Heart left ventricle (tissue), 16 donors: ENCODE measurements at regions not wholly inside any gene's neighbourhood (a gene's known extent, or its start where the extent isn't known, plus 50 kb on each side); places are given as distances from the start of the nearest gene placed in this dataset.

ENCODE experiments used
- ATAC-seq, 4 donors: fragments of 200-7000 bp; cut with Tn5 transposase; one replicate each; pipeline ENCODE4 v1.9.1; 2020 to 2022; ENCODE audit warnings: moderate library complexity in 4 of 4, mild to moderate bottlenecking in 3 of 4, moderate number of reproducible peaks in 1 of 4
- DNase-seq, 5 donors: peaks; one replicate each; pipeline ENCODE4 v3.0.0-alpha.2; 2020
- H3K27ac ChIP-seq, 12 donors: fragments of 200-600 bp; sonication (generic) in 4 of 12; one replicate each; pipeline versions ENCODE4 v1.5.0 to v1.8.0; 2016 to 2022; ENCODE audit warnings: mild to moderate bottlenecking in 2 of 12
- H3K27me3 ChIP-seq, 9 donors: fragments of 200-600 bp; sonication (generic) in 2 of 9; one replicate each; pipeline versions ENCODE4 v1.5.1 to v1.8.0; 2016 to 2022; ENCODE audit warnings: mild to moderate bottlenecking in 3 of 9
- H3K36me3 ChIP-seq, 9 donors: fragments of 200-600 bp; sonication (generic) in 2 of 9; one replicate each; pipeline versions ENCODE4 v1.5.0 to v1.8.0; 2018 to 2022; ENCODE audit warnings: mild to moderate bottlenecking in 2 of 9
- H3K4me1 ChIP-seq, 12 donors: fragments of 200-600 bp; sonication (generic) in 4 of 12; one replicate each; pipeline versions ENCODE4 v1.5.0 to v1.8.0; 2016 to 2022; ENCODE audit warnings: mild to moderate bottlenecking in 3 of 12
- H3K4me3 ChIP-seq, 12 donors: fragments of 200-600 bp; sonication (generic) in 4 of 12; one replicate each; pipeline versions ENCODE4 v1.5.0 to v1.8.0; 2017 to 2022; ENCODE audit warnings: mild to moderate bottlenecking in 9 of 12, moderate library complexity in 4 of 12
- H3K9me3 ChIP-seq, 12 donors: fragments of 200-600 bp; sonication (generic) in 4 of 12; one replicate each; pipeline versions ENCODE4 v1.5.0 to v1.8.0; 2016 to 2022; ENCODE audit warnings: mild to moderate bottlenecking in 1 of 12
- CTCF ChIP-seq, 12 donors: fragments of 200-600 bp; sonication (generic) in 4 of 12; IDR thresholded peaks; one replicate each; pipeline versions ENCODE4 v1.5.0 to v1.8.0; 2018 to 2022; ENCODE audit warnings: antibody characterized with exemption in 12 of 12, mild to moderate bottlenecking in 5 of 12
- POLR2A ChIP-seq, 2 donors: fragments of 450-650 bp; IDR thresholded peaks; one replicate each; pipeline ENCODE4 v1.6.1; 2017; ENCODE audit warnings: antibody characterized with exemption in 2 of 2, mild to moderate bottlenecking in 2 of 2, moderate library complexity in 2 of 2
- WGBS, 4 donors: extraction: QIAGEN DNeasy Blood & Tissue Kit in 2 of 4; methylation state at CpG; one replicate each; pipeline versions ENCODE4 v1.1.5 to v1.1.7; 2013 to 2018; 5-methylcytosine and 5-hydroxymethylcytosine counted together
- intact Hi-C, 10 donors: fragments of 100-400 bp; cut with DNase I; formaldehyde crosslinking; loops; one replicate each; pipeline versions ENCODE4 v1.11.1 to v1.14.2; 2022
- donor health status: ischemic (EF 13 %, LVEDD 7.1; RV severe dilation, severe dysfunction).
- donor health status: healthy with polysubstance abuse.
- donor health status: DM: no; HTN: yes; CAD: no.
- donor health status: DM: no; HTN: no; CAD: no.
- donor health status: ischemic (EF 25% LVEDD 6.9; RV normal size, moderate dysfunction).
- donor health status: ischemic (EF 25% LVEDD 5.7; RV mildly dilated, moderate dysfunction).
- donor health status: healthy.
- donor health status: DM: yes; HTN: yes; CAD: no.
- donor health status: ischemic (EF 35%, LVEDD 5.7; RV mildly dilated, moderate dysfunction).
- donor health status: nonischemic (EF 11% LVEDD 7.7; RV severe dilation, severe dysfunction).
- donor health status: DM: yes; HTN: yes; CAD: no.
- donor health status: PGD.
- donor health status: ischemic (EF 29% LVEDD 5.4; RV normal size, mild dysfunction).
- donor health status: nonischemic (EF 23%, LVEDD 6.1; RV moderate dilation, normal function).

- ATAC-seq = no peak
- Histone ChIP-seq H3K4me3 (no peak overlapping the region), H3K27ac (no peak overlapping the region), H3K4me1 (no peaks in the 10 kb centered on the region), H3K9me3 (peaks cover 0 to 7% (median 2%) of the 10 kb centered on the region in 12 donors), H3K36me3 (no peaks in the 10 kb centered on the region), H3K27me3 (peaks cover 0 to 8% (median 0%) of the 10 kb centered on the region in 9 donors)
- no peak for TF ChIP-seq CTCF (IDR thresholded peaks at IDR 0.05)
- no peak for TF ChIP-seq POLR2A (IDR thresholded peaks at IDR 0.05)
- no peak for DNase-seq
- intact Hi-C loops = no loop called here
Observed at GRCh38 chr16:51394421-51394820, 243.4 kb upstream of the SALL1 start.

- 76 to 84% (median 78%) methylated on average over 2 of the region's 2 CpGs for WGBS, 4 donors
- intact Hi-C loops = no loop called here
- Histone ChIP-seq H3K36me3 (no peaks in the 10 kb centered on the region), H3K27me3 (peaks cover 0 to 9% (median 0%) of the 10 kb centered on the region in 9 donors), H3K9me3 (peaks cover 0 to 16% (median 4%) of the 10 kb centered on the region in 12 donors), H3K27ac (no peak overlapping the region), H3K4me1 (no peaks in the 10 kb centered on the region), H3K4me3 (no peak overlapping the region)
- ATAC-seq (no peak), DNase-seq (no peak)
- no peak for TF ChIP-seq CTCF (IDR thresholded peaks at IDR 0.05)
- no peak for TF ChIP-seq POLR2A (IDR thresholded peaks at IDR 0.05)
Observed at GRCh38 chr16:51393381-51394005, 242.4 kb upstream of the SALL1 start.

- ATAC-seq = peak in 3 of 4 donors; percentile 22 to 51 (median 37)
- intact Hi-C loops = no loop called here
- TF ChIP-seq POLR2A (IDR thresholded peaks at IDR 0.05) (no peak), CTCF (IDR thresholded peaks at IDR 0.05) (no peak)
- Histone ChIP-seq H3K4me1 (no peaks in the 10 kb centered on the region), H3K36me3 (no peaks in the 10 kb centered on the region), H3K27me3 (peaks cover 0 to 9% (median 0%) of the 10 kb centered on the region in 9 donors), H3K4me3 (no peak overlapping the region), H3K27ac (no peak overlapping the region), H3K9me3 (peaks cover 0 to 18% (median 4%) of the 10 kb centered on the region in 12 donors)
- 33 to 42% (median 38%) methylated on average over 16 of the region's 16 CpGs for WGBS, 4 donors
- no peak for DNase-seq
Observed at GRCh38 chr16:51392521-51393187, 241.6 kb upstream of the SALL1 start.

DNA sequence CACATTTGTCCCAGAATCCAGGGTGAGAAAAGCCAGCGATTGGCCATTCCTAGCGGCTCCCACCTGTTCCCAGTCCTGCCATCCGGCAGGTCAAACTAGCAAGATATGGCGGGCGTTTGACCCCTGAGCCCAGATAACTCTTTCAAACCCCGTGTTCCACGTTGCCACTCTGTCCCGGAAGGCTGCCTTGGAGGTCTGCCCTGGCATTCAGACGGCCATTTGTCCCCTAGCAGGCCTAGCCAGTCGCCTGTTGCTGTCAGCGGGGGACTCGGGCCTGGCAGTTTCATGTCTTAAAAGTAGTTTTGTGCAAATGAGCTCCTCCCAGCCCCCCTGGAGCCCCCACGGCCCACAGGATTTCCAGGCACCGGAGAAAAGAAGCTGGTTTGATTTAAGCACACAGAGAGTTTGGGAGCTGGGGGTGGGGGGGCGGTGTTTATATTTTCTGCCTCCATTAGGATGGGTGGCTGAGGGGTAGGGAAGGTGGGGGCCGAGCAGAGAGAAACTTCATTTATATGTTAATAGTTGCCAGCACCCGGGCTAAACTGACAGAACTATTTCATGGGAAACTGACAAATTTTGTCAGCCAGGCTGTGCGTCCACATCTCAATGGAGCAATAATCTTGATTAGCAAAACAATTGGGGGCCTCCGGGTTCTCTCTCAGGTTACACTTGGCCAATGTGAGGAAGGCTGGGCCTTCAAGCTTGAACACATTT lies 240.9 kb upstream of the SALL1 start:
- 29 to 45% (median 33%) methylated on average over 11 to 19 of the region's 19 CpGs for whole genome bisulfite sequencing, 4 donors
- H3K36me3 ChIP-seq = no peaks in the 10 kb centered on the region
- H3K27ac ChIP-seq = no peak overlapping the region
- ATAC-seq = no peak
- H3K9me3 ChIP-seq = peaks cover 0 to 18% (median 4%) of the 10 kb centered on the region in 12 donors
- H3K4me3 ChIP-seq = no peak overlapping the region
- DNase-seq = no peak
- intact Hi-C loops = no loop called here
- H3K4me1 ChIP-seq = no peaks in the 10 kb centered on the region
- TF ChIP-seq CTCF (IDR thresholded peaks at IDR 0.05) (no peak), POLR2A (IDR thresholded peaks at IDR 0.05) (no peak)
- peaks cover 0 to 9% (median 0%) of the 10 kb centered on the region in 9 donors for H3K27me3 ChIP-seq
